H1 (cell line): ENCODE measurements at regions not wholly inside any gene's neighbourhood (a gene's known extent, or its start where the extent isn't known, plus 50 kb on each side); places are given as distances from the start of the nearest gene placed in this dataset.

Experiments
- CTCF ChIA-PET: fragments of 300-600 bp; sonication (Branson Sonifier 250); formaldehyde crosslinking; loops from one replicate; lab custom pipeline; 2021; ENCODE audit not compliant: partially characterized antibody; lab: Charles Lee
- POLR2A ChIA-PET: fragments of 300-600 bp; sonication (Branson Sonifier 250); formaldehyde crosslinking; loops from one replicate; lab custom pipeline; 2021; ENCODE audit warnings: inconsistent platforms; ENCODE audit not compliant: partially characterized antibody; lab: Charles Lee
- DNase-seq, 2 experiments: peaks; one replicate each; pipeline versions ENCODE4 v3.0.0 to v3.0.0-alpha.2; 2010 to 2022; ENCODE audit warnings: low spot score in 2 of 2, low read depth in 1 of 2, mixed read lengths in 1 of 2
- FAIRE-seq: peaks from 2 replicates; lab custom pipeline; 2011; peaks lifted over from hg19 to GRCh38; lab: Jason Lieb, UNC
- H2AFZ ChIP-seq: 2 replicates; pipeline ENCODE4 v1.8.1; 2012; ENCODE audit warnings: low read length, inconsistent platforms
- H2AK5ac ChIP-seq: 2 replicates; pipeline ENCODE4 v1.6.1; 2013; ENCODE audit warnings: low read depth, low read length
- H2BK120ac ChIP-seq: replicated peaks from 2 replicates; pipeline ENCODE3; 2013; ENCODE audit warnings: low read depth, low read length, inconsistent platforms
- H2BK12ac ChIP-seq: 2 replicates; pipeline ENCODE4 v1.6.1; 2013; ENCODE audit warnings: low read depth, low read length
- H2BK15ac ChIP-seq: 2 replicates; pipeline ENCODE4 v1.6.1; 2013; ENCODE audit warnings: low read length
- H2BK20ac ChIP-seq: 2 replicates; pipeline ENCODE4 v1.6.1; 2013; ENCODE audit warnings: low read length
- H2BK5ac ChIP-seq: 2 replicates; pipeline ENCODE4 v1.6.1; 2013; ENCODE audit warnings: low read depth, low read length
- H3K14ac ChIP-seq: 2 replicates; pipeline ENCODE4 v1.6.1; 2013; ENCODE audit warnings: inconsistent platforms; ENCODE audit not compliant: insufficient read length
- H3K18ac ChIP-seq: 2 replicates; pipeline ENCODE4 v1.6.1; 2013; ENCODE audit warnings: low read length; ENCODE audit errors: extremely low read depth
- H3K23ac ChIP-seq: 2 replicates; pipeline ENCODE4 v1.6.1; 2013; ENCODE audit warnings: inconsistent platforms; ENCODE audit not compliant: insufficient read length
- H3K23me2 ChIP-seq: 2 replicates; pipeline ENCODE4 v1.6.1; 2013; ENCODE audit warnings: low read depth, low read length
- H3K27ac ChIP-seq: 2 replicates; pipeline ENCODE4 v1.6.1; 2011; ENCODE audit warnings: low read depth, low read length, inconsistent platforms
- H3K27me3 ChIP-seq, 4 experiments: replicated peaks in 1 of 4; 1 replicate in 1 of 4; 2 replicates in 3 of 4; pipeline versions ENCODE4 v1.6.1 to v1.8.1; 2011 to 2013; ENCODE audit warnings: low read length in 3 of 4, mild to moderate bottlenecking in 3 of 4, inconsistent platforms in 2 of 4, mixed read lengths in 2 of 4, moderate library complexity in 1 of 4; ENCODE audit not compliant: control insufficient read depth in 3 of 4, insufficient read depth in 3 of 4; ENCODE audit errors: extremely low read depth in 1 of 4
- H3K36me3 ChIP-seq, 4 experiments: 2 replicates each; pipeline versions ENCODE4 v1.6.1 to v1.8.1; 2011 to 2013; ENCODE audit warnings: mild to moderate bottlenecking in 4 of 4, low read length in 3 of 4, moderate library complexity in 2 of 4, control low read depth in 1 of 4, inconsistent platforms in 1 of 4; ENCODE audit not compliant: insufficient read depth in 4 of 4, control insufficient read depth in 2 of 4
- H3K4ac ChIP-seq: replicated peaks from 2 replicates; pipeline ENCODE3; 2013; ENCODE audit warnings: low read length, low read depth, mixed read lengths, inconsistent platforms; ENCODE audit not compliant: insufficient read length
- H3K4me1 ChIP-seq, 4 experiments: replicated peaks in 1 of 4; 1 replicate in 1 of 4; 2 replicates in 3 of 4; pipeline versions ENCODE4 v1.6.1 to v1.8.1; 2011 to 2013; ENCODE audit warnings: low read length in 3 of 4, inconsistent platforms in 2 of 4, mixed read lengths in 1 of 4; ENCODE audit not compliant: insufficient read depth in 4 of 4, control insufficient read depth in 3 of 4
- H3K4me2 ChIP-seq, 2 experiments: 2 replicates each; pipeline versions ENCODE4 v1.6.1 to v1.8.1; 2011 to 2013; ENCODE audit warnings: low read depth in 2 of 2, low read length in 2 of 2, control low read depth in 1 of 2, inconsistent platforms in 1 of 2, mild to moderate bottlenecking in 1 of 2; ENCODE audit not compliant: insufficient read depth in 1 of 2
- H3K4me3 ChIP-seq, 4 experiments: fragments of 200-600, 300-600 bp in 1 of 4; sonication (generic), shearing (Covaris generic), sonication (Bioruptor Twin) in 1 of 4; 2 replicates each; pipeline versions ENCODE4 v1.5.1 to v1.8.1; 2011 to 2016; ENCODE audit warnings: low read length in 4 of 4, low read depth in 3 of 4, control low read depth in 2 of 4, inconsistent platforms in 2 of 4, mild to moderate bottlenecking in 2 of 4, mixed read lengths in 1 of 4, moderate library complexity in 1 of 4; ENCODE audit not compliant: insufficient read depth in 2 of 4; ENCODE audit errors: extremely low read depth in 1 of 4
- H3K56ac ChIP-seq: replicated peaks from 2 replicates; pipeline ENCODE3; 2013; ENCODE audit warnings: low read depth, mild to moderate bottlenecking, mixed read lengths, low read length, inconsistent platforms; ENCODE audit not compliant: insufficient read length
- H3K79me1 ChIP-seq: 2 replicates; pipeline ENCODE4 v1.6.1; 2013; ENCODE audit warnings: low read depth, low read length, control low read depth
- H3K79me2 ChIP-seq, 2 experiments: 2 replicates each; pipeline versions ENCODE4 v1.6.1 to v1.8.1; 2012 to 2013; ENCODE audit warnings: low read length in 2 of 2, mild to moderate bottlenecking in 2 of 2, inconsistent platforms in 1 of 2; ENCODE audit not compliant: insufficient read depth in 2 of 2, control insufficient read depth in 1 of 2
- H3K9ac ChIP-seq, 4 experiments: replicated peaks in 1 of 4; 1 replicate in 1 of 4; 2 replicates in 3 of 4; pipeline versions ENCODE4 v1.6.1 to v1.8.1; 2011 to 2013; ENCODE audit warnings: low read depth in 3 of 4, low read length in 3 of 4, control low read depth in 2 of 4, mild to moderate bottlenecking in 2 of 4, moderate library complexity in 2 of 4, inconsistent platforms in 1 of 4; ENCODE audit errors: extremely low read depth in 1 of 4
- H3K9me3 ChIP-seq, 2 experiments: 2 replicates each; pipeline versions ENCODE4 v1.6.1 to v1.8.1; 2012 to 2013; ENCODE audit warnings: mild to moderate bottlenecking in 2 of 2, moderate library complexity in 2 of 2, control low read depth in 1 of 2, inconsistent platforms in 1 of 2, low read depth in 1 of 2, low read length in 1 of 2, mixed read lengths in 1 of 2; ENCODE audit not compliant: insufficient read depth in 2 of 2
- H4K20me1 ChIP-seq, 2 experiments: replicated peaks in 1 of 2; 2 replicates each; pipeline versions ENCODE3 to v1.8.1; 2011 to 2013; ENCODE audit warnings: inconsistent platforms in 2 of 2, low read length in 2 of 2, mild to moderate bottlenecking in 1 of 2; ENCODE audit not compliant: insufficient read depth in 2 of 2, control insufficient read depth in 1 of 2
- H4K5ac ChIP-seq: 2 replicates; pipeline ENCODE4 v1.6.1; 2013; ENCODE audit warnings: low read length, low read depth, mixed read lengths, inconsistent platforms; ENCODE audit not compliant: insufficient read length
- H4K8ac ChIP-seq: 2 replicates; pipeline ENCODE4 v1.8.0; 2013; ENCODE audit warnings: mild to moderate bottlenecking, moderate library complexity, low read length, inconsistent platforms; ENCODE audit not compliant: insufficient read depth; ENCODE audit errors: extremely low read depth
- H4K91ac ChIP-seq: replicated peaks from 2 replicates; pipeline ENCODE3; 2013; ENCODE audit warnings: low read length, mixed read lengths, inconsistent platforms; ENCODE audit not compliant: insufficient read length
- SIX5 ChIP-seq: IDR thresholded peaks from 2 replicates; pipeline ENCODE4 v1.6.1; 2011; ENCODE audit warnings: mild to moderate bottlenecking, low read depth, low read length
- TEAD4 ChIP-seq: IDR thresholded peaks from 2 replicates; pipeline ENCODE4 v1.6.1; 2012; ENCODE audit warnings: low read depth, low read length, inconsistent platforms, mixed read lengths
- TF ChIP-seq, protein P1 (sequence below): IDR thresholded peaks from 2 replicates; pipeline ENCODE4 v1.6.1; 2012; ENCODE audit warnings: low read length, inconsistent platforms

DNA sequence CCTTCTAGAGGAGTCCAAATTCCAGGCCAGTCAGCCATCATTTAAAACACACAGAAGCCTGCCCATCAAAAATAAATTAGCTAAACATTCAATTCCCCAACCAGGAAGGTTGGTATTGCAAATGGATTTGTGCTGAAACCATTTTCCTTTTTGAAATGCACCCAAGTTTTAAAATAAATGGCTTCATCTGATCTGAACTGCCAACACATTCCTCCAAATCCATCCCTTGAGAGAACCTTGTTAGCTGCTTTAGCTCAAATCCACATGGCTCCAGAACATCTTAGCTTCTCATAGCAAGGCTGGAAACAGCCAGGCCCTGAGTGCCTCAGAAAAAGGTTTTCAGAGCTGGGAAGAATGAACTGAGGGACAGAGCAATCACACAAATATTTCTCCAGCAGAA, 306.3 kb downstream of the FZD1 start:
- Histone ChIP-seq H3K4me2 (no peak overlapping the region), H2BK15ac (no peak overlapping the region), H3K56ac (no peak overlapping the region), H3K23ac (no peak overlapping the region), H3K79me2 (no peaks in the 10 kb centered on the region), H3K9ac (no peak overlapping the region), H4K91ac (no peak overlapping the region), H4K5ac (no peak overlapping the region), H3K36me3 (no peaks in the 10 kb centered on the region), H2BK5ac (no peak overlapping the region), H3K4me1 (no peaks in the 10 kb centered on the region; a peak in 2 of 7 replicates), H3K14ac (no peak overlapping the region), H3K27ac (no peak overlapping the region), H3K79me1 (no peaks in the 10 kb centered on the region), H2AFZ (no peak overlapping the region), H3K4ac (no peak overlapping the region), H3K23me2 (no peaks in the 10 kb centered on the region; the same call in none of the 2 replicates), H4K8ac (no peak overlapping the region), H2BK20ac (no peak overlapping the region), H3K18ac (no peak overlapping the region), H4K20me1 (no peaks in the 10 kb centered on the region), H2BK12ac (no peak overlapping the region), H3K4me3 (no peak overlapping the region), H3K9me3 (no peaks in the 10 kb centered on the region), H2BK120ac (no peak overlapping the region), H3K27me3 (no peaks in the 10 kb centered on the region), H2AK5ac (no peak overlapping the region)
- ChIA-PET POLR2A (interaction anchor here (1.9 kb wide), 1 partner anchor 12 kb away, joined by 5 read pairs; no protein-coding TSS in a partner anchor), CTCF (no interaction called here)
- FAIRE-seq (no peak), DNase-seq (no peak)
- TF ChIP-seq, protein P1, sequence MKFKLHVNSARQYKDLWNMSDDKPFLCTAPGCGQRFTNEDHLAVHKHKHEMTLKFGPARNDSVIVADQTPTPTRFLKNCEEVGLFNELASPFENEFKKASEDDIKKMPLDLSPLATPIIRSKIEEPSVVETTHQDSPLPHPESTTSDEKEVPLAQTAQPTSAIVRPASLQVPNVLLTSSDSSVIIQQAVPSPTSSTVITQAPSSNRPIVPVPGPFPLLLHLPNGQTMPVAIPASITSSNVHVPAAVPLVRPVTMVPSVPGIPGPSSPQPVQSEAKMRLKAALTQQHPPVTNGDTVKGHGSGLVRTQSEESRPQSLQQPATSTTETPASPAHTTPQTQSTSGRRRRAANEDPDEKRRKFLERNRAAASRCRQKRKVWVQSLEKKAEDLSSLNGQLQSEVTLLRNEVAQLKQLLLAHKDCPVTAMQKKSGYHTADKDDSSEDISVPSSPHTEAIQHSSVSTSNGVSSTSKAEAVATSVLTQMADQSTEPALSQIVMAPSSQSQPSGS, result no peak
- TF ChIP-seq TEAD4 (no peak), SIX5 (no peak)
